GM12892 (cell line): ENCODE measurements at regions not wholly inside any gene's neighbourhood (a gene's known extent, or its start where the extent isn't known, plus 50 kb on each side); places are given as distances from the start of the nearest gene placed in this dataset.

Source experiments
- DNase-seq: peaks from one replicate; pipeline ENCODE4 v3.0.0; 2011; ENCODE audit not compliant: insufficient read length
- FAIRE-seq: peaks from 2 replicates; lab custom pipeline; 2011; peaks lifted over from hg19 to GRCh38; lab: Jason Lieb, UNC
- POLR2A ChIP-seq: IDR thresholded peaks from 2 replicates; pipeline ENCODE4 v1.6.1; 2011; ENCODE audit warnings: low read depth, low read length, control low read depth
- POLR2AphosphoS5 ChIP-seq: IDR thresholded peaks from 2 replicates; pipeline ENCODE4 v1.6.1; 2011; ENCODE audit warnings: low read depth, low read length, control low read depth
- TAF1 ChIP-seq: IDR thresholded peaks from 2 replicates; pipeline ENCODE4 v1.6.1; 2011; ENCODE audit warnings: low read depth, mild to moderate bottlenecking, control low read depth, low read length, borderline replicate concordance

GRCh38 chr2:239894276-239894675 is 130.9 kb downstream of the NDUFA10 start:
- TF ChIP-seq TAF1 (no peak), POLR2A (no peak), POLR2AphosphoS5 (no peak)
- FAIRE-seq (no peak), DNase-seq (no peak)

GRCh38 chr2:239893236-239893515 is 132.0 kb downstream of the NDUFA10 start:
- FAIRE-seq (no peak), DNase-seq (no peak)
- TF ChIP-seq POLR2A (no peak), POLR2AphosphoS5 (no peak), TAF1 (no peak)

GRCh38 chr2:239892441-239893235 is 132.5 kb downstream of the NDUFA10 start:
- DNase-seq (no peak), FAIRE-seq (no peak)
- no peak for TF ChIP-seq TAF1
- TF ChIP-seq POLR2A: no peak
- no peak for TF ChIP-seq POLR2AphosphoS5

- no peak for DNase-seq
- no peak for FAIRE-seq
- TF ChIP-seq POLR2AphosphoS5: no peak
- TF ChIP-seq TAF1: no peak
- no peak for TF ChIP-seq POLR2A
These were observed 133.4 kb downstream of the NDUFA10 start for GRCh38 chr2:239891698-239892097.

GRCh38 chr2:239890206-239890746 is 134.9 kb downstream of the NDUFA10 start:
- FAIRE-seq: no peak
- TF ChIP-seq POLR2A (no peak), POLR2AphosphoS5 (no peak), TAF1 (no peak)
- no peak for DNase-seq

GRCh38 chr2:239889641-239890121 is 135.5 kb downstream of the NDUFA10 start:
- DNase-seq (no peak), FAIRE-seq (no peak)
- TF ChIP-seq TAF1 (no peak), POLR2AphosphoS5 (no peak)

GRCh38 chr2:239887604-239888003 is 137.5 kb downstream of the NDUFA10 start:
- DNase-seq (no peak), FAIRE-seq (no peak)
- TF ChIP-seq POLR2AphosphoS5: no peak
- no peak for TF ChIP-seq TAF1
- TF ChIP-seq POLR2A: no peak

- FAIRE-seq (no peak), DNase-seq (no peak)
- TF ChIP-seq TAF1 (no peak), POLR2AphosphoS5 (no peak), POLR2A (no peak)
These were observed 138.4 kb downstream of the NDUFA10 start for GRCh38 chr2:239886781-239887180.

- DNase-seq: no peak
- FAIRE-seq: no peak
- TF ChIP-seq POLR2A (no peak), POLR2AphosphoS5 (no peak), TAF1 (no peak)
These were observed 140.3 kb downstream of the NDUFA10 start for GRCh38 chr2:239884875-239885274.

GRCh38 chr2:239884051-239884405 is 141.1 kb downstream of the NDUFA10 start:
- DNase-seq (no peak), FAIRE-seq (no peak)
- TF ChIP-seq POLR2A (no peak), TAF1 (no peak), POLR2AphosphoS5 (no peak)

GRCh38 chr2:239883326-239884050 is 141.7 kb downstream of the NDUFA10 start:
- no peak for FAIRE-seq
- no peak for DNase-seq
- TF ChIP-seq TAF1 (no peak), POLR2A (no peak), POLR2AphosphoS5 (no peak)

GRCh38 chr2:239882781-239883180 is 142.4 kb downstream of the NDUFA10 start:
- DNase-seq (no peak), FAIRE-seq (no peak)
- no peak for TF ChIP-seq TAF1
- TF ChIP-seq POLR2A: no peak
- no peak for TF ChIP-seq POLR2AphosphoS5

GRCh38 chr2:239882331-239882732 is 142.8 kb downstream of the NDUFA10 start:
- FAIRE-seq: no peak
- DNase-seq: no peak
- no peak for TF ChIP-seq POLR2A
- no peak for TF ChIP-seq POLR2AphosphoS5
- TF ChIP-seq TAF1: no peak
